HCT116 (cell line): ENCODE measurements at regions not wholly inside any gene's neighbourhood (a gene's known extent, or its start where the extent isn't known, plus 50 kb on each side); places are given as distances from the start of the nearest gene placed in this dataset.

ENCODE experiments used
- ATAC-seq: fragments of 200-7000 bp; cut with Tn5 transposase; 2 replicates; pipeline ENCODE4 v1.9.1; 2020; ENCODE audit warnings: mild to moderate bottlenecking, moderate library complexity
- BruUV-seq: library from RNA; stranded (reverse); fragments of 400-500 nt; replicated peaks from 2 replicates; lab custom pipeline; 2021; lab: Mats Ljungman, UMichigan
- CTCF ChIA-PET: fragments of 300-600 bp; sonication (Branson Sonifier 250); formaldehyde crosslinking; loops from one replicate; lab custom pipeline; 2021; ENCODE audit warnings: antibody characterized with exemption; lab: Charles Lee
- POLR2A ChIA-PET: fragments of 300-600, 350-600 bp; sonication (Branson Sonifier 250); formaldehyde crosslinking; loops from one replicate; lab custom pipeline; 2021; ENCODE audit warnings: antibody characterized with exemption; lab: Charles Lee
- RAD21 ChIA-PET, 2 experiments: fragments of 300-600 bp; sonication (Branson Sonifier 250); formaldehyde crosslinking; loops; one replicate each; lab custom pipeline; 2023; ENCODE audit warnings: low total read pairs in 2 of 2; ENCODE audit not compliant: uncharacterized antibody in 2 of 2, unreplicated experiment in 2 of 2, low non-redundant PET in 1 of 2; lab: Charles Lee
- DNase-seq: peaks from one replicate; pipeline ENCODE4 v3.0.0-alpha.2; 2010; ENCODE audit warnings: low read depth, low spot score
- H2AFZ ChIP-seq: fragments of 200-600 bp; shearing (Covaris generic), sonication (generic); 2 replicates; pipeline ENCODE4 v1.6.1; 2017; ENCODE audit warnings: low read depth, mixed run types, mixed read lengths, antibody characterized with exemption, low read length; ENCODE audit not compliant: poor library complexity, severe bottlenecking
- H3K27ac ChIP-seq: 2 replicates; pipeline ENCODE4 v1.5.1; 2012; ENCODE audit warnings: low read depth, low read length
- H3K27me3 ChIP-seq: fragments of 200-600 bp; sonication (generic); 2 replicates; pipeline ENCODE4 v1.6.1; 2016; ENCODE audit warnings: mixed run types, low read length, mixed read lengths; ENCODE audit not compliant: insufficient read depth
- H3K36me3 ChIP-seq, 2 experiments: fragments of 200-500 bp in 1 of 2; fragments of 200-600 bp in 1 of 2; sonication (Bioruptor generic) in 1 of 2; sonication (generic) in 1 of 2; 2 replicates each; pipeline versions ENCODE4 v1.5.1 to v1.6.1; 2014 to 2016; ENCODE audit warnings: low read length in 2 of 2, inconsistent platforms in 1 of 2, mixed read lengths in 1 of 2, mixed run types in 1 of 2; ENCODE audit not compliant: insufficient read depth in 2 of 2, control insufficient read depth in 1 of 2
- H3K4me1 ChIP-seq, 2 experiments: fragments of 200-600 bp in 1 of 2; sonication (generic) in 1 of 2; 2 replicates each; pipeline versions ENCODE4 v1.5.1 to v1.6.1; 2012 to 2017; ENCODE audit warnings: low read length in 2 of 2, inconsistent platforms in 1 of 2, mild to moderate bottlenecking in 1 of 2, mixed read lengths in 1 of 2, mixed run types in 1 of 2, moderate library complexity in 1 of 2; ENCODE audit not compliant: insufficient read depth in 2 of 2, control insufficient read depth in 1 of 2
- H3K4me2 ChIP-seq: fragments of 200-600 bp; sonication (generic); 2 replicates; pipeline ENCODE4 v1.6.1; 2017; ENCODE audit warnings: mixed run types, low read length, mixed read lengths
- H3K4me3 ChIP-seq, 2 experiments: fragments of 200-600 bp in 1 of 2; sonication (generic) in 1 of 2; replicated peaks in 1 of 2; 2 replicates each; pipeline ENCODE4 v1.5.1; 2011 to 2016; ENCODE audit warnings: low read length in 2 of 2, control low read depth in 1 of 2, low read depth in 1 of 2, mild to moderate bottlenecking in 1 of 2, mixed read lengths in 1 of 2, mixed run types in 1 of 2
- H3K79me2 ChIP-seq: fragments of 200-600 bp; sonication (generic); 2 replicates; pipeline ENCODE4 v1.6.1; 2017; ENCODE audit warnings: mild to moderate bottlenecking, mixed run types, low read length, moderate library complexity, mixed read lengths; ENCODE audit not compliant: insufficient read depth
- H3K9ac ChIP-seq: fragments of 200-600 bp; sonication (generic); 2 replicates; pipeline ENCODE4 v1.6.1; 2016; ENCODE audit warnings: low read length, mixed read lengths
- H3K9me2 ChIP-seq: fragments of 200-600 bp; sonication (generic), shearing (Covaris generic); 2 replicates; pipeline ENCODE4 v1.6.1; 2017; ENCODE audit warnings: mixed run types, mild to moderate bottlenecking, moderate library complexity; ENCODE audit not compliant: insufficient read depth
- H3K9me3 ChIP-seq, 2 experiments: fragments of 200-500 bp in 1 of 2; fragments of 200-600 bp in 1 of 2; sonication (Bioruptor generic) in 1 of 2; sonication (generic) in 1 of 2; 2 replicates each; pipeline ENCODE4 v1.6.1; 2014 to 2017; ENCODE audit warnings: low read length in 2 of 2, mixed read lengths in 2 of 2, inconsistent platforms in 1 of 2, low read depth in 1 of 2, mild to moderate bottlenecking in 1 of 2, mixed run types in 1 of 2, moderate library complexity in 1 of 2; ENCODE audit not compliant: control insufficient read depth in 1 of 2, insufficient read depth in 1 of 2
- H4K20me1 ChIP-seq: fragments of 200-600 bp; sonication (generic), shearing (Covaris generic); 2 replicates; pipeline ENCODE4 v1.6.1; 2017; ENCODE audit warnings: mixed run types, mild to moderate bottlenecking, moderate library complexity; ENCODE audit not compliant: insufficient read depth
- EGR1 ChIP-seq: IDR thresholded peaks from 2 replicates; pipeline ENCODE4 v1.6.1; 2012; ENCODE audit warnings: low read depth
- EZH2 ChIP-seq: fragments of 200-600 bp; sonication (generic); IDR thresholded peaks from 2 replicates; pipeline ENCODE4 v1.6.1; 2017; ENCODE audit warnings: antibody characterized with exemption, mixed run types
- FOSL1 ChIP-seq: IDR thresholded peaks from 2 replicates; pipeline ENCODE4 v1.6.1; 2012; ENCODE audit warnings: low read depth
- JUND ChIP-seq: IDR thresholded peaks from 2 replicates; pipeline ENCODE4 v1.6.1; 2012
- SRF ChIP-seq: IDR thresholded peaks from 2 replicates; pipeline ENCODE4 v1.6.1; 2012; ENCODE audit warnings: low read depth
- intact Hi-C: fragments of 100-400 bp; cut with micrococcal nuclease; formaldehyde crosslinking; loops from 2 replicates; pipeline ENCODE4 v1.10.0; 2022
- TF ChIP-seq, protein P1 (sequence below): IDR thresholded peaks from 2 replicates; pipeline ENCODE4 v1.6.1; 2012; ENCODE audit warnings: low read depth
- TF ChIP-seq, protein P2 (sequence below): IDR thresholded peaks from 2 replicates; pipeline ENCODE4 v1.6.1; 2012
- TF ChIP-seq, protein P3 (sequence below): IDR thresholded peaks from 2 replicates; pipeline ENCODE4 v1.6.1; 2012

DNA sequence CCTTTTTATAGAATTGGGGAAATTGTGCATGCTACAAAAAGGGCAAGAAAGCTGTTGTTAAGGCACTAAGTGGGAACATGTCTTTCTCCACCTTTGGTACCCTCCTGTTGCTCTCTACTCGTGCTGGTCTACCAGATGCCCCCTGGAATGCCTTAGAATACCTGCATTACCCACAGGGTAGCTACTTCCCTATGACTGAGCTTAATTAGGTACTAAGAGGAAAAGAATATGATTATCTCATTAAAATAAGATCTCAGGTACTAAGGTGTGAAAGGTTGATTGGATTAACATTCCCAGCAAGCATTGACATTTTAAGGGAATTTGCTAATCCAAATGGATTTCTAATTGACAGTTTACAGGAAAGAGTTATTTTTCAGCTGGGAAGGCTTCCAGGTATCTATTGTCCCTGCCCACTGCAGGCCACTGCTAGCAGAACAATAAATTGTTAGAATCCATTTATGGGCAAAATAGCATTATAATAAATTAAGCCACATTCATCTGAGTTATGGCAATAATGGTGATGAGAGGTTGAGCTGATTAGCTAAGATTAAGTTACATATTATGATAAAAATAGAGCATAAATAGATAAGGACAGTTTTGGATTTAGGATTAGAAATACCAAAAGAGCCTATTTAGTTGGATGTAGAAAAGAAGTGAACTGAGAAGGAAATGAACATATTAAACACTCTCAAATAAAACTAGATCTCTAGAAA, 67.8 kb upstream of the GRIP1 start:
- ChIA-PET RAD21 (no interaction called here), CTCF (no interaction called here), POLR2A (no interaction called here)
- H3K4me2 ChIP-seq: no peak overlapping the region
- H3K9me3 ChIP-seq: no peaks in the 10 kb centered on the region
- no peak overlapping the region for H3K4me3 ChIP-seq
- no peaks in the 10 kb centered on the region for H3K36me3 ChIP-seq
- H3K79me2 ChIP-seq: no peaks in the 10 kb centered on the region
- H2AFZ ChIP-seq: no peak overlapping the region
- H4K20me1 ChIP-seq: no peaks in the 10 kb centered on the region
- H3K27ac ChIP-seq: no peak overlapping the region
- H3K27me3 ChIP-seq: peaks cover 55% of the 10 kb centered on the region
- no peak for DNase-seq
- no peak overlapping the region for H3K9ac ChIP-seq
- no peaks in the 10 kb centered on the region for H3K9me2 ChIP-seq
- intact Hi-C loops: no loop called here
- no peak for ATAC-seq
- H3K4me1 ChIP-seq: no peaks in the 10 kb centered on the region
- TF ChIP-seq FOSL1 (no peak), EGR1 (no peak), SRF (no peak), JUND (no peak), EZH2 (no peak)
- TF ChIP-seq, protein P1, sequence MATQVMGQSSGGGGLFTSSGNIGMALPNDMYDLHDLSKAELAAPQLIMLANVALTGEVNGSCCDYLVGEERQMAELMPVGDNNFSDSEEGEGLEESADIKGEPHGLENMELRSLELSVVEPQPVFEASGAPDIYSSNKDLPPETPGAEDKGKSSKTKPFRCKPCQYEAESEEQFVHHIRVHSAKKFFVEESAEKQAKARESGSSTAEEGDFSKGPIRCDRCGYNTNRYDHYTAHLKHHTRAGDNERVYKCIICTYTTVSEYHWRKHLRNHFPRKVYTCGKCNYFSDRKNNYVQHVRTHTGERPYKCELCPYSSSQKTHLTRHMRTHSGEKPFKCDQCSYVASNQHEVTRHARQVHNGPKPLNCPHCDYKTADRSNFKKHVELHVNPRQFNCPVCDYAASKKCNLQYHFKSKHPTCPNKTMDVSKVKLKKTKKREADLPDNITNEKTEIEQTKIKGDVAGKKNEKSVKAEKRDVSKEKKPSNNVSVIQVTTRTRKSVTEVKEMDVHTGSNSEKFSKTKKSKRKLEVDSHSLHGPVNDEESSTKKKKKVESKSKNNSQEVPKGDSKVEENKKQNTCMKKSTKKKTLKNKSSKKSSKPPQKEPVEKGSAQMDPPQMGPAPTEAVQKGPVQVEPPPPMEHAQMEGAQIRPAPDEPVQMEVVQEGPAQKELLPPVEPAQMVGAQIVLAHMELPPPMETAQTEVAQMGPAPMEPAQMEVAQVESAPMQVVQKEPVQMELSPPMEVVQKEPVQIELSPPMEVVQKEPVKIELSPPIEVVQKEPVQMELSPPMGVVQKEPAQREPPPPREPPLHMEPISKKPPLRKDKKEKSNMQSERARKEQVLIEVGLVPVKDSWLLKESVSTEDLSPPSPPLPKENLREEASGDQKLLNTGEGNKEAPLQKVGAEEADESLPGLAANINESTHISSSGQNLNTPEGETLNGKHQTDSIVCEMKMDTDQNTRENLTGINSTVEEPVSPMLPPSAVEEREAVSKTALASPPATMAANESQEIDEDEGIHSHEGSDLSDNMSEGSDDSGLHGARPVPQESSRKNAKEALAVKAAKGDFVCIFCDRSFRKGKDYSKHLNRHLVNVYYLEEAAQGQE: no peak
- TF ChIP-seq, protein P2, sequence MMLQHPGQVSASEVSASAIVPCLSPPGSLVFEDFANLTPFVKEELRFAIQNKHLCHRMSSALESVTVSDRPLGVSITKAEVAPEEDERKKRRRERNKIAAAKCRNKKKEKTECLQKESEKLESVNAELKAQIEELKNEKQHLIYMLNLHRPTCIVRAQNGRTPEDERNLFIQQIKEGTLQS: no peak
- TF ChIP-seq, protein P3, sequence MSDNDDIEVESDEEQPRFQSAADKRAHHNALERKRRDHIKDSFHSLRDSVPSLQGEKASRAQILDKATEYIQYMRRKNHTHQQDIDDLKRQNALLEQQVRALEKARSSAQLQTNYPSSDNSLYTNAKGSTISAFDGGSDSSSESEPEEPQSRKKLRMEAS: no peak
- no TSS peak for BruUV-seq
